Activated CD4-positive, alpha-beta T cell treated with anti-CD3 and anti-CD28 coated beads for 48 hours (primary cell): ENCODE measurements at regions not wholly inside any gene's neighbourhood (a gene's known extent, or its start where the extent isn't known, plus 50 kb on each side); places are given as distances from the start of the nearest gene placed in this dataset.
A peak's percentile ranks its signal among the peaks of the same experiment; 100 is the strongest.
"Not testable (repeated sequence)": the region's sequence is repeated elsewhere in the genome, so short reads cannot be mapped to it uniquely, and the experiment has no call there.

ENCODE experiments used
- DNase-seq: peaks from one replicate; pipeline ENCODE4 v3.0.0-alpha.2; 2020

DNA sequence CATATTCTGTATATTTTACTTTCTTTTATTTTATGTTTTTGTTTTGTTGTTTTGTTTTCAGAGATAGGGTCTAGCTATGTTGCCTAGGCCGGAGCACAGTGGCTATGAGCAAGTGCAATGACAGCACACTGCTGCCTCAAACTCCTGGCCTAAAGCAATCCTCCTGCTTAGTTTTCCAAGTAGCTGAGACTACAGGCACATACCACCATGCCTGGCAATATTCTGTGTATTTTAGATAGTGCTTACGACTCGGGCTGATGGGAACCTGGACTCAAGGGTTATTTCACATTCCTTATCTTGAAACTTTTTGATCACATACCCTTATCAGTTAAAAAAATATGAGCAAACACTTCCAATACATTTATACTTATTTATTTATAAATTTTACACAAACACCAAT is 119.0 kb upstream of the STARD4 start:
- no peak for DNase-seq

DNA sequence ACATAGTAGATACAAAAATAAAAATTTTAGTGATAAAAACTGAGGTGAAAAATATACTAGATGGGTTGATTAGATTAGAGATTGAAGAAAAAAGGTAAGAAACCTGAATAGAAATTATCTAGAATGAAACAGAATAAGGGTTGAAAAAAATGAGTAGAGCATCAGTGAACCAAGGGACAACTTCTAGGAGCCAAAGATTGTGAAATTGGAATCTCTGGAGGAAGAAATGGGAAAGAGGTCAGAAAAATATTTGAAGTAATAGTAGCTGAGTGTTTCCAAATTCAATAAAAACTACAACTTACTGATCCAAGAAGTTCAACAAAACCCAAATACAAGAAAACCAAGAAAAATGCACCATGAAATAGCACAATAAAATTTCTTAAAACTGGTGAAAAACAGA is 116.6 kb upstream of the STARD4 start:
- no peak for DNase-seq

DNA sequence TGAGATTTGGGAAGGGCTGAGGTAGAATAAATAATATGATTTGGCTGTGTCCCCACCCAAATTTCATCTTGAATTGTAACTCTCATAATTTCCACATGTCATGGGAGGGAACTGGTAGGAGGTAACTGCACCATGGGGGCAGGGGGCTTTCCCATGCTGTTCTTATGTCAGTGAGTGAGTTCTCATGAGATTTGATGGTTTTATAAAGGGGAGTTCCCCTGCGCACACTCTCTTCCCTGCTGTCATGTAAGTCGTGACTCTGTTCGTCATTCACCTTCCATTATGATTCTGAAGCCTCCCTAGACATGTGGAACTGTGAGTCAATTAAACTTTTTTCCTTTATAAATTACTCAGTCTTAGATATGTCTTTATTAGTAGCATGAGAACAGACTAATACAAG is 115.5 kb upstream of the STARD4 start:
- DNase-seq = peak; percentile 64

DNA sequence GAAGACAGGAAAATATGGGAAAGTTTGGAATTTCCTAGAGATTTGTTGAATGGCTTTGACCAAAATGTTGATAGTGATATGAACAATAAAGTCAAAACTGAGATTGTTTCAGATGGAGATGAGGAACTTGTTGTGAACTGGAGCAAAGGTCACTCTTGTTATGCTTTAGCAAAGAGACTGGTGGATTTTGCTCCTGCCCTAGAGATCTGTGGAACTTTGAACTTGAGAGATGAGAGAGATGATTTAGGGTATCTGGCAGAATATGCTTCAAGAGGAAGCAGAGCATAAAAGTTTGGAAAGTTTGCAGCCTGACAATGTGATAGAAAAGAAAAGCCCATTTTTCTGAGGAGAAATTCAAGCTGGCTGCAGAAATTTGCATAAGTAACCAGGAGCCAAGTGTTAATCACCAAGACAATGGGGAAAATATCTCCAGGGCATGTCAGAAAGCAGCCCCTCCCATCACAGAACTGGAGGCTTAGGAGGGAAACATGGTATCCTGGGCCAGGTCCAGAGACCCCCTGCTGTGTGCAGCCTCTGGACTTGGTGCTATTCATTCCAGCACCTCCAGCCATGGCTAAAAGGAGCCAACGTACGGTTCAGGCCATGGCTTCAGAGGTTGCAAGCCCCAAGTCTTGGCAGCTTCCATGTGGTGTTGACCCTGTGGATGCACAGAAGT is 114.3 kb upstream of the STARD4 start:
- no peak for DNase-seq

DNA sequence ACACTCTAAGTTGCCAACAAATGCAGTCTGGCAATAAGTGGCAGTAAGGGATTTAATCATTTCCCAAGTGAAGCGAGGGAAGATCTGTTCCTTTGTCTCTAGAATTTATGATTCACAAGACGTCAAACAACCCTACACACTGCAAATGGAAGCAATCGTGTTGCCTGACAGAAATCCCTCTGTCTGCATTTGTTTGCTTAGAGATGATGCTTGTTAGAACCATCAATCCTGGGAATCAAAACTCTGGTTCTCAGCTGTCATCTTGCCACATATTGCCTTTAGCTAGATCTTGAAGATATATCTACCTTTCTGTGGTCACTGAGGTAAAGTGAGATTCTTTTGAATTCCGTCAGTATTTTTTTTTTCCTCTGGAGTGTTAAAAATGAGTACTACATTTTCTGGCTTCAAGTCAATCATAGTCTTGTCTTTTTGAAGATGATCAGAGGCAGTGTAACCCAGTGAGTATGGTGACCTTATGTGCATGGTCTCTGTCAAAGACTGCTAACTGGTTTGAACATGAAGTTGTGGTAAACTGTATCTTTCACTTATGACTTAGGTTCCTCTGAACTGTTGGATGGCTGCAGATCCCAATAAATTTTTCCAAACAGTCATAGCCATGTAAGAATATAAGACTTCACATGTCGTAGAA is 106.4 kb upstream of the STARD4 start:
- no peak for DNase-seq

DNA sequence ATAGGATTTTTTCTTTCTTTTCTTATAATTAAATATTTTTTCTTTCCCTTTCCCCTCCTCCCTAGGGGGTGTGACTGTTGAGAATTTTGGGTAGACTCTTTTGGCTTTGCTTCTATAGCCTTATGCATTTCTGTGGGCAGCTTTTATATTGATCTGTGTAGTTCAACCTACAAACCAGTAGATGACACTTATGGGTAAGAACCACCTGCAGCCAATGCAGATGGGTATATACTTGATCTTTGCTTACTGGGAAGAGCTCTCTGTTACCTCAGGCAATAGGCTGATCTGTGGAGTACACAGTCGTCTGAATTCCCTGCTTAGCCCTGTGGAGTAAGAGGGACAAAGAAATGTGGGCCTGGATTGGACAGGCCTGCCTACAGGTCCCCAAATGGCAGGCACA is 102.7 kb upstream of the STARD4 start:
- no peak for DNase-seq

DNA sequence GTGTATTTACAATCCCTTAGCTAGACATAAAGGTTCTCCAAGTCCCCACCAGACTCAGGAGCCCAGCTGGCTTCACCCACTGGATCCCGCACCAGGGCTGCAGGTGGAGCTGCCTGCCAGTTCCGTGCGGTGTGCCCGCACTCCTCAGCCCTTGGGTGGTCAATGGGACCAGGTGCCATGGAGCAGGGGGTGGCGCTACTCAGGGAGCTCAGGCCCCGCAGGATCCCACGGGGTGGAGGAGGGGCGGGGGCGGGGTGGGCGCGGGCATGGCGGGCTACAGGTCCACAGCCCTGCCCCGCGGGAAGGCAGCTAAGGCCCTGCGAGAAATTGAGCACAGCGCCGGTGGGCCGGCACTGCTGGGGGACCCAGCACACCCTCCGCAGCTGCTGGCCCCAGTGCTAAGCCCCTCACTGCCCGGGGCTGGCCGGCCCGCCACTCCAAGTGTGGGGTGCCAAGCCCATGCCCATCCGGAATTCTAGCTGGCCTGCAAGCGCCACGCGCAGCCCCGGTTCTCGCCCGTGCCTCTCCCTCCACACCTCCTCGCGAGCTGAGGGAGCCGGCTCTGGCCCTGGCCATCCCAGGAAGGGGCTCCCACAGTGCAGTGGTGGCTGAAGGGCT is 99.8 kb upstream of the STARD4 start:
- DNase-seq = not testable (repeated sequence)

DNA sequence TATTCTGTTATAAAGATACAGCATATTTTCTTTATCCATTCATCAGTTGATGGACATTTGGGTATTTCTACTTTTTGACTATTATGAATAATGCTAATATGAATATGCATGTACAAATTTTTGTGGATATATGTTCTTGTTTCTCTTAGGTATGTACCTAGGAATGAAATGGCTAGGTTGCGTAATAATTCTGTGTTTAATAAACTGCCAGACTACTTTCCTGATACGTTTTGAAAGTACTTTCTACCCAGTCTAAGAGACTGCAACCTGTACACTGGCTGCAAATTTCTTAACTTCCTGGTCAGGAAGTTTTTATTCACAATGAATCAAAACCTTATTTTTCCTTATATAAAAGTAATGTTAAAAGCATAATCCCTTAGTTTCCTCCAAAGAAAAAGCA is 93.9 kb upstream of the STARD4 start:
- no peak for DNase-seq

DNA sequence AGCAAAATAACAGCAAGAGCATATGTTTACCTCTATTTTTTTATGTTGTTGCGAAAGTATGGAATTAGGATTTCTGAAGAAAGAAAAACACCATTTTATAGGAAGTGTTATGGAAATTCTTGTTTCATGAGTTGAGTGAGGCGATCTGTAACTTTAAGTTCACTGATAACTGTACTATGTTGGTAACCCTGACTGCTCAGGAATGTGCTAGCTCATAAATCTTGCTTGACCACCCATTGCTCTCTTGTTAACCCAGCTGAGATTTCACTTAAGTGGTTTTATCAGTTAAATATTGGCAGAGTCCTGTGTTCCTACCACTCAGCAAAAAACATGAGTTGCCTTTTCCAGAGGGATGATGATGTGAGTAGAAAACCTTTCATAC is 91.1 kb upstream of the STARD4 start:
- no peak for DNase-seq

DNA sequence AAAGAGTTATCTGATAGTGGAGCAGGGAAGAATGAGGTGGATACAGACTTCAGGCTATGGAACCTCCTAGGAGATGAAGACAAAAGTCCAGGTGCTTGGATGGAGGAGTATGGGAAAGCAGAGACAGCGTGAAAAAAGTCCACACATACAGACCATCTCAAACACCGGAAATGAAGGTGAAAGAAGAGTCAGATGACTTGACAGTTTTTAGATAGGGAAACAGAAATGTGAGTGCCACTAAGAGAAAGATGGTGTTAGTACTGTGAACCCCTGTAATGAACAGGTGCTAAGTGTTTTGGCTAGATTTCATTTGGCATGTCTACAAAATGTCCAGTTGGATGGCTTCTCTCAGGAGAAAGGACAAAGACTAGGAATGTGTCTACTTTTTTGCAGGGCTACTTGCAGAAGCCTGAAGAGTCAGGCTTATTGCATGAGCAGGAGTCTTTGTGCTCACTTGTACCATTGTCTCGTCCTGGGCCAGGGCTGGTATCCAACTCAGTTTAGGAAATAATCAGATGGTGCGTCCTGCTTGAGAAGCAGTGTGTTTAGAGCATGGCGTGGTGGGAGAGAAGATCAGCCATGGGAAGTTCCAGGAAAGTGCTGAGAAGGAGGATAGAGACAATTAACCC is 90.6 kb upstream of the STARD4 start:
- DNase-seq = no peak

DNA sequence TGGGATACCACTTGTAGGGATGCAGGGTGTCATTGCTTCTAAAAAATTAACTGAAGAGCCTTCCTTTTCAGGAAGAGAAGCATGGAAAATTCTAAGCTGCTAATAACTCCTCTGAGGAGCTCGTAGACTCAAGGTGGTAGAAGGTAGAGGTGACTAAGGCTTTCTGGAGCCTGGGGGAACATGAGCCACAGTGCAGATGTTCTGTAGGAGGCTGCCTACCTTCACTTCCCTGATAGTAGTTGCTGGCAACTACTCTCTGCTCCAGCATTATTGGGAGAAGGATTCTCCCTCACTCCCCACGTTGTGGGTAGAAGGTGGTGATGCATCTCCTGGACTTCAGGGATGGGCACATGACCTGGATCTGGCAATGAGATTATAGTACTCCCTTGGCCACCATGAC is 86.7 kb upstream of the STARD4 start:
- no peak for DNase-seq

DNA sequence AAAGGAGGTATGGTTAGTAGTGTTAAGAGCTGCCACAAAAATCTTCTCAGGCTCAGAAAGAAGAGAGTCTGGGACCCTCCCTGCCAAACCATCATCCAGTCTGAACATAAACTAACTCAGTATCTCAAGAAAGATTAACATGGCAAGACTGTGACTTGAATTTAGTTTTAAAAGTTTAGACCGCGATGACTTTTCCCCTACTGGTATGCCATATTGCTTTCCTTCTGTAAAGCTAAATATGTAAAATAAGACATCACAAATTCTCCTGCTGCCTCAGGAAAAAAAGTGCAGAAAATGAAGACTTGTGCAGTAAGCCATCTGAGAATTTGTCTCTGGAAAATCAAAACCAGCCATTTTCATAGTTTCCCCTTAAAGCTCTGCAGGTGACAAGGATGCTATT is 85.2 kb upstream of the STARD4 start:
- DNase-seq = no peak

DNA sequence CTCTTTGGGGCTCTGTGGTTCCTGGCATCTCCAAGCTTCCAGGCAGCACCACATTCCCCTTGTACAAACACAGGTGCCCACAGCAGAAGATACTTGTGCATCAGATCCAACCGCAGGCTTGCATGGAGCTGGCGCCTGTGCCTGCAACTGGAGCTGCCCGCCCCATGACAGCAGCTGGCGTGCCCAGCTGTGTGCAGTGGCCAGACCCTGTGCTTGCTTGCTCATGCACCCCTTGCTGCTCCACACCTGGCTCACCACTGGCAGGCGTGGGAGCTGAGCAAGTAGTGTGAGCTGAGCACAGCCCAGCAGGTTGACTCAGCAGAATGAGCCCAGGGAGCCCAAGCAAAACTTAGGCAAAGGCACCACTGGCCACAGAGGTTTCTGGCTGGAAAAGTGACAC is 84.4 kb upstream of the STARD4 start:
- no peak for DNase-seq

DNA sequence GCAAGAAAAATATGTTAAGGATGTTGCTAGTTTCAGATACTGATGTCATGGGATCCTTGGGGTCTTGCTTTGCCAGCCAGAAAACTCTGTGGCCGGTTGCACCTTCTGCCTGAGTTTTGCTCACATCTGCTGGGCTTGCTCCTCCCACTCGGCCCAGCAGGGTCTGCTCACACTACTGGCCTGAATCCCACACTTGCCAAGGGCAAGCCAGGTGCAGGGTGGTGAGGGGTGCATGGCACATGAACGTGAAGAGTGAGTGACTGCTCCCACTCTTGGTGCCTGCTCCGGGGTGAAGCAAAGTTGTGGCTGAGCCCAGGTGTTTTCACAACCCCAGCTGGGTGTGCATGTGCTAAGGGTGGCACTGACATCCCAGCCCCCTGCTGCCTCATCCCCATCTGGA is 83.1 kb upstream of the STARD4 start:
- no peak for DNase-seq

DNA sequence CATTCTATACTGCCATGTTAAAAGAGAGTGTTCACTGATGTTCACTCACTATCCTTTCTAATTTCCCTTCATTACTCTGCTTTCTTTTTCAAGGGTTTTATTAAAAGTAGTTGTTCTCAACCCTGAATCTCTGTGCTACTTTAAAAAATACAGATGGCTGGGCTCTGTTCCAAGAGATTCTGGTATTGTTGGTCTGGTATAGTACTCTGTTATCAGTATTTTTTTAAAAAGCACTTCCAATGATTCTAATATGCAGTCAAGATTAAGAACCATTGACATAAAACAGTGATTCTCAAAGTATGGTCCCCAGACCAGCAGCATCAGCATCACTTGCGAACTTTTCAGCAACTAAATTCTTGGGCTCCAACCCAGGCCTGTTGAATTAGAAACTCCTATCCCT is 77.0 kb upstream of the STARD4 start:
- DNase-seq = no peak

DNA sequence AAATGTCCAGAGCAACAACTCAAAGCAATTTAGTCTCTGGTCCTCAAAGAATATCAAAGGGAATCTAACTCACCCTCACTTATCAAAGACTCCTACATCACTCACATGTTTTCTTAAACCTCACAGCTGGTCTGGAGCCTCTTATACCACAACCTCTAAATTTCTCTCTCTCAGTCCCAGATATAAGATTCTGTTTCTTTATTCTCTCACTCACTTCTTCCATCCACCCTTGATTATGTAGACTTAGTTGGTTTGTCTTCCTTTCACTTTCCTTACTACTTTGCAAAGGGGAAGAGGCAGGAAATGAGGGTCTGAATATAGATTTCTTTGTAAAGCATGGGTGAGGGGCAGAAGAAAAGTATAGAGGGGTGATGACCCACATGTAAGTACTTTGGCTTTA is 75.4 kb upstream of the STARD4 start:
- DNase-seq = no peak

DNA sequence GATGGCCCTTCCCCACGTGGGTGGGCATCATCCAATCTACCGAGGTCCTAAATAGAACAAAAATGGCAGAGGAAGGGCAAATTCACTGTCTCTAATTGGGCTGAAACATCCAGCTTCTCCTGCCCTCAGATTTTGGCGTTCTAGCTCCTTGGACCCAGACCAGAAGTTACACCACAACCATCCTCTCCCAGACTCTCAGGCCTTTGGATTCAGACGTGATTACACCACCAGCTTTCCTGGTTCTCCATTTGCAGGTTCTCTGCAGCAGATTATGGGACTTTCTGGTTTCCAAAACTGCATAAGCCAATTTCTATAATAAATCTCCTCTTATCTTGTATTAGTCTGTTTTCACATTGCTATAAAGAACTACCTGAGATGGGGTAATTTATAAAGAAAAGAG is 73.6 kb upstream of the STARD4 start:
- no peak for DNase-seq

DNA sequence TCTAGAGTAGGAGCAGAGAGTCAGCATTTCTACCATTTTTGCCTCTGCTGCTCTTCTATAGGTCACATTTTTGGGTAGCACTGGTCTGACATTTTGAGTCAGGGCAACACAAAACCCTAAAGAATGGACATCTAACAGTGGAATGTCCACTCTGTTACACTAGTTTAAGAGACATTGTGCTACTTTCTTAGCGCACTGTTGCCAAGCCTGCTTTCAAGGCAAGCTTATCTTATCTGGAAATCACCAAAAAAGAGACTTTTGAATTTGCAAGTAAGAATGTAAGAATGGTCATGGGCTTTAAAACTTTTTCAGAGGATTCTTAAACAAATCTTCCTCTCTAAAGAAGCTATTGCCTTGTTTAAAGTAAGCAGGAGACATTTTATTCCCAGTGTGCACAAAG is 73.0 kb upstream of the STARD4 start:
- no peak for DNase-seq

DNA sequence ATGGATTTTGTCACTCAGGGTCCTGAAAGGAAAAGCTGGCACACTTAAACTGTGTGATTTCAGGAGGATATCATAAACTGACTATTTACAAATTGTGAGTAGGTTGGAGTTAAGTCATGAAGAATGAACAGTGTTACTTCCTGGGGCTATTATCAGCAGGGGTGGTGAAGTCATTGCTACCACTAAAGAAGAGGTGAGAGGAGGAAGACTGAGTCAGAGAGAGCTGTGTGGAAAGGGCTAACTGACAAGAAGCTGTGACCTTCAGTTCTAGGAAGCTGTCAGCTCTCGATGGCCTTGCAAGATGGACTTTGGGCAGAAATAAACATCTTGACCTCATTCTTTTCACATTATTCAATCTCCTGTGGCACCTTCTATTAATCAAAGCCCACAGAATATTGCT is 72.3 kb upstream of the STARD4 start:
- no peak for DNase-seq

DNA sequence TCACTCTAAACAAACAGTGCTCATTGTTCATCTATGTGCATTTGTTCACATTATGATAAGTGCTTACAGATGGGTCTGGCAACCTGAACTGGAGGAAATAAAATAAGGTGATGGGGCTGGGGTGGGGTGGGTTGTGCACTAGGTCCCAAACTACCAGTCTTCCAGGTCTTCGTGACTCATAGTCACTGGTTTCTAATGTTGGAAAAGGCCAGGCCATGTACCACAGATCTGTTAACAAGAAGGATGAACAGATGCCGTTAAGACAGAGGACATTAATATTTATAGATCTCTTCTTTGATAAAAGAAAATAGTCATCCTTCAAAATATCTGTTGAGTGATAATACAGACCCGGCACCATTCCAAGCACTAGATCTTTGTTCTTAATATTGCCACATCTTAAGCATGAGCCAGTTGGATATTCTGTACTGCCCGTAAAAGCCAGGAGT is 71.4 kb upstream of the STARD4 start:
- no peak for DNase-seq

DNA sequence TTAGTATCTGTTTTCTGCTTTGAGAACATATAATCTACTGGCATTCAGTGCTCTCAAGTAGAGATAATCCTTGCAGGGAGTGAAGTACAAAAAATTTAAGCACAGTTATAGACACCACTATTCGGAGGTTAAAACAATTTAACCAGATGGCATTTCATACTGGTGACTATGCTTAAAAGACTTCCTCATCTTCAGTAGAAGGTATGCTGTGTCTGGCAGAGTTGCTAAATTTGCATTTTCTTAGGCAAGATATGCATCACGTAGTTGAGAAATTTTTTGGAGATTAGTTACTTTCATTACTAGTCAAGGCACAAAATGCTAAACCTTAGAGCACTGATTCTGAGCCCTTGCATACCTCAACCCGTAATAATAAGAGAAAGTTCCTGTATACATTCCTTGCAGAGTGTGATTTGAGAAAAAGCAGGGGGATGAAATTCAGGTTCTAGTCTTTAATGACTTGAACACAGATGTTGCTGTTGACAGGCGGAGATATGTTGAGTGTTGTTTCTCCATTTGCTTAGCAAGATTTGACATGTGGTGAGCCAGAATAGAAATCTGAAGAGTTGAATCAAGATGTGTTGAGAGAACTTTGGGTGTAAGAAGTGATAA is 70.8 kb upstream of the STARD4 start:
- DNase-seq = no peak

DNA sequence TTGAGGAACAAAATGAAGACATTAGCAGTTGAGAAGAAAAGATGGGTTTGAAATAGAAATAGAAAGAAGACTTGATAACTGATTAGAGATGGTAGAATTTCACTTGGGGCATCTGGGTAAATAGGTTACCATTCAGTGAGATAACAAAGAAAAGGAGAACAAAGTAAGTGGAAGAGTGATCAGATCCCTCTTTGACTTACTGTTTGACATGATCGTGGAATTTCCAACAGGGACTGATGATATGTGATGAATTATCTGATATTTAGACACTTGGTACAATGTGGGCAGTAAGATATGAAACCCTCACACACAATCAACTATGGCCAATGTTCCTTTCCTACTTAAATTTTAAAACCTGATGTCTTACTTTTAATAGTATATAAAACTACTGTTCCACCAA is 70.1 kb upstream of the STARD4 start:
- DNase-seq = no peak

DNA sequence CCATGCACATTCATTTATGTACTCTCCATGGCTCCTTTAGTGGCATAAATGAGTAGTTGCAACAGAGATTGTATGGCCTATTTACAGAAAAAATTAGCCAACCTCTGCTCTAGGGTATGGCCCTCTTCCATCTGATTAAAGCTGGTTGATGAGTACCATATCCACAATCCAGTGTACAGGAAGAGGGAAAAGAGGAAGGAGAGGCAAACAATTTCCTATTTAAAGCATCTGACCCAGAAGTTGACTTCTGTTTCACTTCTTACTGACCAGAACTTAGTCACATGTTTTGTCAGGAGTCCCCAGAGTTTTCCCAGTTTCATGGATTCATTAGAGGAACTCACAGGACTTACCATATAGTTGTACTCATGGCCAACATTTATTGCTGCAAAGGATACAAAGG is 68.6 kb upstream of the STARD4 start:
- DNase-seq = no peak

DNA sequence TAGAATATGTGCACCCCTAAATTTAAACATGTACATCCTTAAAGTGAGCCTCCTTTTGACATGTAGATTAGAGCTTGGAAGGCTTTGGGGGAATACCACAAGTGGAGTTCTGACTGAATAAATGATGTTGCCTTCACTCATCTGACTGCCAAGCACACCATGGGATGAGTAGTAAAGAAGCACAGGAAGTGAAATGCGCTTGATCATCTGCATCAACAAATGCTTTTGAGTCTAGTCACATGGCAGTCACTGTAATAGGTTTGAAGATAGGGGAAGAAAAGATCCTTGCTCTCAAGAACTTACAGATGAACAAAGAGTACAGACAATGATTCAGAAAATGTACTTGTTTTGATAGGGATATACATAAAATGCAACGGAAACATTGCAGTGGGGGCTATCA is 62.0 kb upstream of the STARD4 start:
- no peak for DNase-seq
